ENCODE measurements at regions not wholly inside any gene's neighbourhood (a gene's known extent, or its start where the extent isn't known, plus 50 kb on each side); places are given as distances from the start of the nearest gene placed in this dataset.

GRCh38 chr9:16099732-16100536 is 547.1 kb downstream of the CCDC171 start:
- no peak for DNase-seq

- no peak for DNase-seq
These were observed 547.8 kb downstream of the CCDC171 start for GRCh38 chr9:16100537-16101091.

- no peak for DNase-seq
These were observed 549.3 kb downstream of the CCDC171 start for GRCh38 chr9:16102154-16102553.

- no peak for DNase-seq
These were observed 551.0 kb downstream of the CCDC171 start for GRCh38 chr9:16103620-16104397.

- no peak for DNase-seq
These were observed 552.6 kb downstream of the CCDC171 start for GRCh38 chr9:16105168-16106020.

- DNase-seq, result no peak
These were observed 553.3 kb downstream of the CCDC171 start for GRCh38 chr9:16106021-16106571.

- DNase-seq, result no peak
These were observed 559.3 kb downstream of the CCDC171 start for GRCh38 chr9:16112116-16112515.

GRCh38 chr9:16115994-16116393 is 563.2 kb downstream of the CCDC171 start:
- no peak for DNase-seq

GRCh38 chr9:16118043-16118442 is 565.2 kb downstream of the CCDC171 start:
- no peak for DNase-seq

GRCh38 chr9:16119261-16120230 is 566.7 kb downstream of the CCDC171 start:
- DNase-seq, result peak; percentile 91

GRCh38 chr9:16120231-16120641 is 567.4 kb downstream of the CCDC171 start:
- peak; percentile 65 for DNase-seq

GRCh38 chr9:16120727-16121126 is 567.9 kb downstream of the CCDC171 start:
- no peak for DNase-seq

- no peak for DNase-seq
These were observed 568.3 kb downstream of the CCDC171 start for GRCh38 chr9:16121168-16121567.

- DNase-seq, result peak; percentile 52
These were observed 568.9 kb downstream of the CCDC171 start for GRCh38 chr9:16121601-16122286.

- no peak for DNase-seq
These were observed 572.8 kb downstream of the CCDC171 start for GRCh38 chr9:16125629-16126028.

- DNase-seq, result no peak
These were observed 573.2 kb downstream of the CCDC171 start for GRCh38 chr9:16126042-16126441.

- no peak for DNase-seq
These were observed 575.2 kb downstream of the CCDC171 start for GRCh38 chr9:16128003-16128402.

- DNase-seq, result peak; percentile 65
These were observed 578.4 kb downstream of the CCDC171 start for GRCh38 chr9:16131264-16131663.

- no peak for DNase-seq
These were observed 579.7 kb downstream of the CCDC171 start for GRCh38 chr9:16132513-16132912.

- no peak for DNase-seq
These were observed 580.2 kb downstream of the CCDC171 start for GRCh38 chr9:16133032-16133431.

All from NCI-H226 (cell line).